NCI-H128 (cell line): ENCODE measurements at regions not wholly inside any gene's neighbourhood (a gene's known extent, or its start where the extent isn't known, plus 50 kb on each side); places are given as distances from the start of the nearest gene placed in this dataset.
"Not testable (repeated sequence)": the region's sequence is repeated elsewhere in the genome, so short reads cannot be mapped to it uniquely, and the experiment has no call there.

Source experiments
- DNase-seq: peaks from one replicate; lab custom pipeline; 2025; ENCODE audit not compliant: unreplicated experiment; lab: John Stamatoyannopoulos, UW

GRCh38 chr5:167358868-167359492 is 932.5 kb upstream of the WWC1 start:
- DNase-seq = no peak

DNA sequence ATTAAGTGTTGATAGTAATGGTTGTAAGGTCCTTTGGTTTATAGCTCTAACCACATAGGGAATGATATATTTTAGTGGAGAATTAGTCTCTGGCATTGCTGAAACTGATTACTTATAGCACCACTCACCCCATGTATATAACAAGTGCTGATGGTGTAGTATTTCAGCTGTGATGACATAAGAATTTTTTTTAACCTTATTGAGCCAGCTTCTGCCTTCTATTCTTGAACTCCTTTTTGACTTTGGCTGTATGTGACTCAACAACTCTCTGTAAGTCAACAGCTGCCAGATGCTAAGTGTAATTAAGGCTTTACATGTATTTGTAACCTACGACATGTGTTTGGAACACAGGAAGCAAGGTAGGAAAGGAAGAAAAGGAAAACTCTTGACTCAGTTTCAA is 929.6 kb upstream of the WWC1 start:
- DNase-seq = no peak

GRCh38 chr5:167363065-167363464 is 928.4 kb upstream of the WWC1 start:
- no peak for DNase-seq

DNA sequence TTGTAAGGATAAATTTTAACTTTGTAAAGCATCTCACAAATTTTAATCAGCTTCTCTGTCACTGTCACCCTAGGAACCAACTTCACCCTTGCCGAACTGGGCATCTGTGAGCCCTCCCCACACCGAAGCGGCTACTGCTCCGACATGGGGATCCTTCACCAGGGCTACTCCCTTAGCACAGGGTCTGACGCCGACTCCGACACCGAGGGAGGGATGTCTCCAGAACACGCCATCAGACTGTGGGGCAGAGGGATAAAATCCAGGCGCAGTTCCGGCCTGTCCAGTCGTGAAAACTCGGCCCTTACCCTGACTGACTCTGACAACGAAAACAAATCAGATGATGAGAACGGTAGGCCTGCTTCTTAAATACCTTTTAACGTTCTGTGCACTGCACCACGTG is 916.3 kb upstream of the WWC1 start:
- DNase-seq = no peak

- no peak for DNase-seq
These were observed 912.3 kb upstream of the WWC1 start for GRCh38 chr5:167378894-167379723.

- DNase-seq = no peak
These were observed 910.0 kb upstream of the WWC1 start for GRCh38 chr5:167381457-167381856.

DNA sequence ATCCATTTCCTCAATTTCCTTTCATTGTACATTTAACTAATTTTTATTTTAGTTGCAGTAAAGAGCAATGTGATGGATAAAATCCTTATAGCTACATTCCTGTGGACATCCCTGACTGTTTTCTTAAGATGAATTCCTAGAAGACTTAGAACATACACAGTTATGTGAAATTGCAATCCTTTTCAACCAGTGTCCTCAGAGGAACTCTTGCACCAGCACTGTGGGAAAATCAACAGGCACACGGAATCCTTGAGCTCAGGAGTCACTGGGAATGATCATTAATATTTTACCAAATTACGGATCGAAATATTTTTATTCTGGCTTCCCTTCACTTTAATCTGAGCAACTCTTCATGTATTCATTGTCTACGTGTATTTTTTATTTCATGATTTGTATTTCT is 901.9 kb upstream of the WWC1 start:
- no peak for DNase-seq

DNA sequence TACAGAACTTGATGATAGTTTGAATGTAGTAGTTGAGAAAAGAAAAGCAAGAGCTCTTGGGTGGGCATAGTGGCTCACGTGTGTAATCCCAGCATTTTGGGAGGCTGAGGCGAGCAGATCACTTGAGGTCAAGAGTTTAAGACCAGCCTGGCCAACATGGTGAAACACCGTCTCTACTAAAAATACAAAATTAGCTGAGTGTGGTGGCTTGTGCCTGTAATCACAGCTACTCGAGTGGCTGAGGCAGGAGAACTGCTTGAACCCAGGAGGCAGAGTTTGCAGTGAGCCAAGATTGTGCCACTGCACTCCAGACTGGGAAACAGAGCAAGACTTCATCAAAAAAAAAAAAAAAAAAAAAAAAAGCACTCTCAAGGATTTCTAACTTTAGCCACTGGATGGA is 900.2 kb upstream of the WWC1 start:
- DNase-seq = not testable (repeated sequence)

- no peak for DNase-seq
These were observed 899.2 kb upstream of the WWC1 start for GRCh38 chr5:167392240-167392639.

- no peak for DNase-seq
These were observed 898.1 kb upstream of the WWC1 start for GRCh38 chr5:167393358-167393757.

DNA sequence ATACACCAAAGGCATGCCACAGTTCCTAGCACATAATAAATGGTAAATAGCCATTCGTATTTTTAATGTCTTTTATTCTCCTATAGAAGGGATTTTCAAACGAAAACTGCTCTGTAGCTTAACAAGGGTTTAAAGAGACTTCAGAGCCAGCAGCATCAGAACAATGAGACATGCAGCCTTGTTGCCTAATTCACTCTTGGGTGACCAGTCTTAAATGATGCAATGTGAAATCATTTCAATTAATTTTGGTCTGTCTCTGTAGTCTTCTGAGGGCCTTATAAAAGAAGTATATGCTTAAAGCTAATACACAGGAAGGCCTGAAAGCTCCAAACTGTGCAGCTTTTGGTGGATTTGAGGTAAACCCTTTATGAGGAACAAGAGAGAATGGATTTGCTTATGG is 888.8 kb upstream of the WWC1 start:
- no peak for DNase-seq

DNA sequence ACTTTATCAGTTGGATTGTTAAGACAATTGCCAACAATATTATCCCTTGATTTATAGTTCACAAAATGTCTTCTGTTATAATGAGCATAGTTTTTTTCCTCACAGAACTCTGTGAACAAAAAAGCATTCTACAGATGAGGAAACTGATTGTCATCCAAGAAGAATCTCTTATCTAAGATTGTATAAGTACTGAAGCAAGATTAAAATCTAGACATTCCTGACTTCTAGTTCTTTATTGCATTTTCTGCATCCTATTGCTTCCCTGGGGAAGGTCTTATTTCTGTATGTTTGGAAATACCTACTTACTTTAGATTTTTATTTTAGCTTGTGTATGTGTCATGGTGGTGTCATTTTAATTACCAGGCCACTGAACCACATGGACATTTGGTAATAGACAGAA is 884.9 kb upstream of the WWC1 start:
- no peak for DNase-seq

DNA sequence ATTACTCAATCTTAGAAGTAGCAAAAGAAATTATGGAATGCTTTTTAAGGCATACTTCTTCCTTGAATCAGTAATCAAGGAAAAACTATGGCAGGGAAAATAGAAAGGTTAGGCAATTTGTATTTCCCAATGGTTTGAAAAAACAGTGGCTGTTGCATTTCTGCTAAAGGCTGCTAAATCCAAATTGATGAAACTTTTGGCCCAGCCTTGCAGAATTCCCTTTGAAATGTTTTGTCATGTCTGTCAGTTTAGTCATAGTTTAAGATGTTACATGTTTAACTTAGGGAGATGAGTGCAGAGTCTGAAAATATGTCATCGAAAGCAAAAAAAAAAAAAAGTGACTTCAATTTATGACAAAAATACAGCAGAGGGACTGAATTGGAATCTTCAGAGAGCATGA is 878.9 kb upstream of the WWC1 start:
- DNase-seq = no peak

DNA sequence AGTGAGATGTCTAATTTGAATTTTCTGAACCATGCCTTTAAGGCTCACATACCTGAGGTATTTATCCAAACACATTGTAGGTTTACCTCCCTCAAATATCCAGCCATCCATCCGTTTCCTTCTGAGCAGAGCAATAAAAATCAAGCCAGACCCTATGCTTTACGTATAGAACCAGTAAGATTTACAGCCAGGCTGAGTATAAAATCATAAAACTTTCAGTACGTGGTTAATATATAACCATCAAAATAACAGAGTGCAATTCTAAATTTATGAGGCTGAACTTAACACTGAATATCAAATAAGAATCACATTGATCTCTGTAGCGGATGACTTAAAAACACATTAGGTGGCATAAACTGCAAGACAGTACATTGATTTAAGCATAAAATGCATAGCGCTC is 877.9 kb upstream of the WWC1 start:
- DNase-seq = no peak

DNA sequence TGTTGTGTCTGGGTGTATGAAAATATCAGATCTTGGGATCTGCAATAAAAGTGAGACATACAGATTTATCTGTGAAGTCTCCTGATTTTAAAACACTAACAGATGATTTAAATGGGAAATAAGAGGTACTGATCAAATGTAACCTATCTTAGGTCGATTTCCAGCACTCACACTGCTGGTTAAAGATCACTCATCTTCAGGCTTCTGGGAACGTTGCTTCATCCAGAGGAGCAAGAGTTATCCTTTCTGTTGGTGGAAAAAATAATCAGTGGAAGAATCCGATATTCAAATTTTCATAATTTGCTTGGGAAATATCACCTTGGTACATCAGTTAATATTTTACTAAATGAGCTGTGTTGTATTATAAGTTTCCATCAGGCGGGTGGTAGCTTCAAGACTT is 876.8 kb upstream of the WWC1 start:
- no peak for DNase-seq

DNA sequence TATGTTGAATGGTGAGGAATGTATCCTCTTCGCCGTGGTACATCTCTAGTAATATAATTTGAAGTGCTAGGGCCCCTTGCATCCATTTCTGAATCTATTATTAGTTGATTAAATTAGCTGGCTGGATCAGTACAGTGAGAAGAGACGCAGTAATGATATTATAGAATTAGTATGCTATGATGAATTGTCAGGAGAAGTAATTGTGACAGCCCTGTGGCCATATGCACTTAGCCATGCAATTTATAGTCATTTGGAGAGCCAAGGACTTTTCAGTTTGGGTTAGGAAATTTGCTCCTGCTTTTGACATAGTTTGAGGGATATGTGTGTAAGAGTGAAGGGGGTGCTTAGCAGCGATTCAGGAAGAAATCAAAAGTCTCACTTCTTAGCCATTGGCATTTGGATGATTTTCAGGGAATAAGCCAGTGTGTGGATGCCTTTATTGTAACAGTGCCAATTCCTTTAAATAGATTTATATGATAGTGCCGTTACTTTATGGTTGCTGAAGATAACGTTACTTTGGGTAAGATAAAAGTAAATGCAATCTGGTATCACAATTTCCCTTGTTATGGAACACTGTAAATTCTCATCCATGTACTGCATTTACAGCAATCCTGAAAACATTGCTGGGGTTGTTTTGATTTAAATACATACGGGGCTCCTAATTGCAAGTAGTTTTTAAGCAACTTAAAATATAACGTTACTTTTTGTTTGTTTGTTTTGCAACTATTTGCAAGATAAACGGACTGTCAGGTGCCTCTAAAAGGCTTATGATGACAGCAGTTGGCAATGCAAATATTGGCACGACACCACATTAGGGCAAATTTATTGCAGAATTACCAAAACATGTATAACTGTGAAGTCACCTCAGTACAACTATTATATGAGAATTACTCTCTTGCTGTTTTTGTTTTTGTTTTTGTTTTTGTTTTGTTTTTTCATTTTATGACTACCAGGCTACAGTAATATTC is 875.4 kb upstream of the WWC1 start:
- DNase-seq = no peak

DNA sequence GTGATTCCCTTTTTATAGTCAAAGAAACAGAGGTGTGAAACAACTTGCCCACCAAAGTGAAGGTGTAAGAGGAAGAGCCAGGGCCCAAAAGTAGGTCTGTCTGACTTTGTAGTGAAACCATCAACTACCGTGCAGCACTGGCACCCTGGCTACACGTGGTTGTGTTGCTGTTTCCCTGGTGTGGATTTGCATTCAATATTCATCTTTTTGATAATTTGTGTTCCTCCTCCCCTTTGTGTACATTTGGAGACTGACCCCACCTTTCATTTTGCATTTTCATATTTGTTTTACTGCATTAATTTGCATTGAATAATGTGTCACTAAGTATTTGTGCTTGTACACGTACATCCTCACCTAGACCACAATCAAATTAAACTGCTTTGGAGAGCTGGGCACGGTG is 873.8 kb upstream of the WWC1 start:
- no peak for DNase-seq

DNA sequence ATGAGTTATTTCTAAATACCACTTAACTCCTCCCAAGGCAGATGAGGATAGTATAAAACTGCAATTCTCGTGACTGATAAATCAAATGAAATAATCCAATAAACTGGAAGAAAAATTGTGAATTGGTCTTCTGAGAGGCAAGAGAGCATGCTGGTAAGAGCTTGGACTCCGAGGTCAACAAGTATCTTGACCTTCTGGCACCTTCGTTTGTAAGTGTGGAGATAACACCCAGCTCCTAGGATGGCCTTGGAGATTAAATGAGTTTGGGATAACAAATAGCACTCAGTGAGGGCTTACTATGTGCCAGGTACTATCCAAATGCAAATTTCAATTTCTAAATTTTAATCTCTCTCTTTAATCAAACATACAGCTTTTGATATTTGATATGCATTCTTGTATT is 866.3 kb upstream of the WWC1 start:
- DNase-seq = no peak

DNA sequence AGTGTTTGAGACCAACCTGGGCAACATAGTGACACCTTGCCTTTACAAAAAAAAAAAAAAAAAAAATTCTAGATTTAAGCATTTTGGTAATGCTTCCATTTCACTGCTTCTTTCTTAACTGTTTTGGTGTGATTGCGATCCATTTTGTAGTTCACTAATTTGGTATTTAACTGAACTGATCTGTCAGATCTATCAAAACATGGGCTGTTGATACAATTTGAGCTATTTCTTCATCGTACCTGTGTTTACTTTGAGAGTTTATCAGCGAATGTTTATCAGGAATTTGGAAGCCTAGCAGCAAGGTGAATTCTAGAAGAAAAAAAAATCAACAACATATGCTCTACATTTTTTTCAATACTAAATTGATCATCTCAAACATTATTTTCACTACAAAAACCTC is 864.9 kb upstream of the WWC1 start:
- no peak for DNase-seq

DNA sequence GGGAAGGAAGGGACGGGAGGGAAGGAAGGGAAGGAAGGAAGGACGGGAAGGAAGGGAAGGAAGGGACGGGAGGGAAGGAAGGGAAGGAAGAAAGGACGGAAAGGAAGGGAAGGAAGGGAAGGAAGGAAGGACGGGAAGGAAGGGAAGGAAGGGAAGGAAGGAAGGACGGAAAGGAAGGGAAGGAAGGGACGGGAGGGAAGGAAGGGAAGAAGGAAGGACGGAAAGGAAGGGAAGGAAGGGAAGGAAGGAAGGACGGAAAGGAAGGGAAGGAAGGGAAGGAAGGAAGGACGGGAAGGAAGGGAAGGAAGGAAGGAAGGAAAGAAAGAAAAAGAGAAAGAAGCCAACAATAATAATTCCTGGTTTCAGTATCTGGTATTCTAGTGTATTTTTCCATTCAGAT is 863.8 kb upstream of the WWC1 start:
- DNase-seq = not testable (repeated sequence)

GRCh38 chr5:167440846-167441245 is 850.6 kb upstream of the WWC1 start:
- no peak for DNase-seq

- DNase-seq = no peak
These were observed 848.5 kb upstream of the WWC1 start for GRCh38 chr5:167442922-167443321.
